AG04450 (cell line): ENCODE measurements at regions not wholly inside any gene's neighbourhood (a gene's known extent, or its start where the extent isn't known, plus 50 kb on each side); places are given as distances from the start of the nearest gene placed in this dataset.

Experiments
- CTCF ChIA-PET: fragments of 300-600, 350-600 bp; formaldehyde crosslinking; extraction: SDS; loops from one replicate; lab custom pipeline; 2022; ENCODE audit warnings: antibody characterized with exemption, inconsistent platforms; lab: Charles Lee
- POLR2A ChIA-PET: fragments of 350-600 bp; formaldehyde crosslinking; extraction: SDS; loops from one replicate; lab custom pipeline; 2021; ENCODE audit warnings: antibody characterized with exemption, inconsistent platforms; lab: Yijun Ruan, JAX
- DNase-seq: peaks from one replicate; pipeline ENCODE4 v3.0.0-alpha.2; 2011; ENCODE audit warnings: low read depth, low spot score
- H3K27ac ChIP-seq: one replicate; pipeline ENCODE4 v1.5.1; 2012; ENCODE audit warnings: low read depth, low read length, control low read depth
- H3K27me3 ChIP-seq: one replicate; pipeline ENCODE4 v1.6.0; 2012; ENCODE audit warnings: low read length; ENCODE audit not compliant: control insufficient read depth, insufficient read depth
- H3K4me3 ChIP-seq: 2 replicates; pipeline ENCODE4 v1.5.1; 2011; ENCODE audit warnings: mild to moderate bottlenecking, low read depth, low read length, control low read depth
- H3K9me3 ChIP-seq: 2 replicates; pipeline ENCODE4 v1.5.1; 2012; ENCODE audit warnings: low read length; ENCODE audit not compliant: control insufficient read depth, insufficient read depth
- CTCF ChIP-seq: IDR thresholded peaks from 2 replicates; pipeline ENCODE4 v1.5.1; 2011; ENCODE audit warnings: low read depth, low read length, control low read depth, inconsistent platforms

GRCh38 chr1:115189814-115190539 lies 100.7 kb upstream of the TSPAN2 start:
- TF ChIP-seq CTCF, result no peak
- Histone ChIP-seq H3K9me3 (no peaks in the 10 kb centered on the region), H3K4me3 (no peak overlapping the region), H3K27ac (peak overlapping the region; percentile 55), H3K27me3 (no peaks in the 10 kb centered on the region)
- ChIA-PET CTCF (interaction anchor here (0.6 to 2.0 kb wide), 4 partner anchors 11 to 316 kb away, joined by 3 to 6 read pairs (median 4); no protein-coding TSS in a partner anchor), POLR2A (interaction anchor here (0.7 to 1.2 kb wide), 3 partner anchors 10 to 62 kb away, joined by 4 to 7 read pairs (median 4); no protein-coding TSS in a partner anchor)
- DNase-seq, result peak; percentile 64

GRCh38 chr1:115188680-115189395 lies 99.5 kb upstream of the TSPAN2 start:
- no peak for TF ChIP-seq CTCF
- DNase-seq, result no peak
- Histone ChIP-seq H3K27ac (peak overlapping the region; percentile 13), H3K9me3 (no peaks in the 10 kb centered on the region), H3K27me3 (no peaks in the 10 kb centered on the region), H3K4me3 (no peak overlapping the region)
- ChIA-PET CTCF (interaction anchor here (2.0 kb wide), 1 partner anchor 10 kb away, joined by 4 read pairs; no protein-coding TSS in a partner anchor), POLR2A (no interaction called here)

GRCh38 chr1:115186711-115187265 lies 97.5 kb upstream of the TSPAN2 start:
- TF ChIP-seq CTCF, result no peak
- CTCF ChIA-PET, result interaction anchor here (1.1 kb wide), 1 partner anchor 409 kb away, joined by 3 read pairs; no protein-coding TSS in a partner anchor
- H3K27ac ChIP-seq, result no peak overlapping the region
- no peak for DNase-seq
- no peaks in the 10 kb centered on the region for H3K9me3 ChIP-seq
- H3K27me3 ChIP-seq, result no peaks in the 10 kb centered on the region
- no peak overlapping the region for H3K4me3 ChIP-seq
- POLR2A ChIA-PET, result no interaction called here

GRCh38 chr1:115185336-115185735 lies 96.0 kb upstream of the TSPAN2 start:
- no peak overlapping the region for H3K4me3 ChIP-seq
- TF ChIP-seq CTCF, result no peak
- no peak for DNase-seq
- no peaks in the 10 kb centered on the region for H3K27me3 ChIP-seq
- ChIA-PET POLR2A (no interaction called here), CTCF (no interaction called here)
- no peaks in the 10 kb centered on the region for H3K9me3 ChIP-seq
- H3K27ac ChIP-seq, result no peak overlapping the region
